NCI-H1417 (cell line): ENCODE measurements at regions not wholly inside any gene's neighbourhood (a gene's known extent, or its start where the extent isn't known, plus 50 kb on each side); places are given as distances from the start of the nearest gene placed in this dataset.
A peak's percentile ranks its signal among the peaks of the same experiment; 100 is the strongest.

ENCODE experiments used
- DNase-seq, 3 experiments: peaks; one replicate each; lab custom pipeline; 2025; lab: John Stamatoyannopoulos, UW

DNA sequence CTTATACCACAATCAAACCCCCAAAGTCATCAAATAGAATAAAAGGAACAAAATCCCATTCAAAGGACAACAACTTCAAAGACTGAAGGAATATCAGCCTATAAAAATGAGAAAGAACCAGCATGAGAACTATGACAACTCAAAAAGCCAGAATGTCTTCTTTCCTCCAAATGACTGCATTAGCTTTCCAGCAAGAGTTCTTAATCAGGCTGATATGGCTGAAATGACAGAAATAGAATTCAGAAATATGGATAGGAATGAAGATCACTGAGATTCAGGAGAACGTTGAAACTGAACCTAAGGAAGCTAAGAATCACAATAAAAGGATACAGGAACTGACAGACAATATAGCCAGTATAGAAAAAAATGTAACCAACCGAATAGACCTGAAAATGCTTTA lies 109.5 kb downstream of the SINHCAF start:
- DNase-seq: no peak

DNA sequence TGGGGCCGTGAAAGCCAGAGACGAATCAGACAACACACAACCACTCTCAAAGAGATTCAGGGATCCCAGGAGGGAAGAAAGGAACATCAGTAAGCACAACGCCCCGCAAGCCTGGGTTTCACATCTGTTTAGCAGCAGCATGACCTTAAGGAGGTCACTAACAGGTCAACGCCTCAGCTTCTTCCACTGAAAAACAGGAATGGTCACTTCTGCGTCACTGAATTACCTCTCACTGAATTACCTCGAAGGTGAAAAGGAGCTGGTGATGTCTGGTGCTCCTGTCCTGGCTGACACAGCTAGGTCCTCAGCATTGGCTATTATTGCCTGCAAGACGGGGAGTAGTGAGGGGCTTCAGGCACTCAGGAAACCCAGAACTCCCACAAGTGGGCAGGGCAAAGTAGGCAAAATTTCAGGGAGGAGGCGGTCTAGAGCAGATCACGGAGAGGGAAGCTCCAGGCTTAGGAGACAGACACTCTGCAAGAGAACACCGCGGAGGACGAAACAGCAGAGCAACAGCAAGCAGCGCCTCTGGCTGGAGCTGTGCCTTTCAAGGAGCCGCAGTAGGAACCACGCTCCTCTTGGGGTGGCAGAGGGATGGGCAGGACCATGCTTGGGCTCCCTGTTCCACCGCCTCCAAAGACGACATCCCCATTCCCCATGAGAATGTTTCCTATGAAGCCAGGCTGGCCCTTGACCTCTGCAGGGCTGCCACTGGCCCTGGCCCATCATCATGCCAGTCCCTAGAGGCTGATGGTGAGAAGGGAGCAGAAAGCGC lies 108.4 kb downstream of the SINHCAF start:
- no peak for DNase-seq

DNA sequence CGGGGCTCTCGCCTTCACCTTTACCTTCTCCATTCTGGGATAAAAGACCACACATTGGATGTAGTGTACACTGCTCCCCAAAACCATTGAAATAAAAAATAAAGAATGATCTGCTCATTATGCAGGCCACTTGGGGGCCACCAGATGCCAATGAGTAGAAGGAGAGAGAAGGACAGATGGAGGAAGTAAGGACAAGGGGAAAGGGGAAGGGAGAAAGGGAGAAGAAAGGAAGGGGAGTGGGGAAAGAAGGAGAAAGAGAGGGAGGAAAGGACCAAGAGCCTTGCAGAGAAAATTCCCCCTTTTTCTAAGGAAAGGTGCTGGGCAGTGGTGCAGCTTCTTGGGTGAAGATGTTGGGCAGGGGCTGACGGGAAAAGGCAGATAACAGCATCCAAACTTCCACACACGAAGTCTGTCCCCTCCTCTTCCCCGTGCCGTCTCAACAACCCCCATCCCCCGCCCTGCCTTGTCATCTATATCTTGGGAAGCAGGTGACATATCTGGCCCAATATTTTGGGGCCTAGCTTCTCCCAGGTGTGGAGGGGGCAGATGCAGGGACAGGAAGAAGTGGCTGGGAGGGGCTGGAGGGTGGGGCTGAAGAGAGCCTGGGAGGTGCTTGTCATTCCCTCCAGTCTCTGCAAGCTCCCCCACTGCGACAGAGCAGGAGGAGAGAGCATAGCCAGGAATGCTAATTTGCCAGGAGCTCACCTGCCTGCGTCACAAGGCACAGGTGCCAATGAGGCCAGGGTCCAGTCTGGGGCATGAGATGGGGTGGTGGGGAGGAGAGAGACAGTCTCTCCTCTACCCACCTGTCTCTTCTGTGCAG lies 107.5 kb downstream of the SINHCAF start:
- peak in 2 of 3 experiments; percentile 25 to 37 for DNase-seq

DNA sequence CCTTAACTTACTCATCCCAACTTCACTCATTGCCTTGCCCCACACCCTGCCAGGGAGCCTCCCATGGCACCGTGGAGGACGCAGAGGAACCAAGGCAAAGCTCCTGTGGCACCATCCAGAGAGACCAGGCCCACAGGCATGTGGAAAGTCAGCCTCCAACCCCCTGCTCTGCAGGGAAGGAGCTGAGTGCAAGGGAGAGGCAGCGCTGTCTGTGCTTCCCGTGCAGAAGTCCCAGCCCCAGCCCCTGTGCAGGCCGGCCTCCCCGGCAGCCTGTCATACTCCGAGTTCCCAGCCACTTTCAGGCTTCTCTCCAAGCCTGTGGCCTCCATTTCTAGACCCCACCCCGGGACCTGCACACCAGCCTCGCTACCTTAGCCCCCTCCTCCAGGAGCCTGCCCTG lies 106.4 kb downstream of the SINHCAF start:
- DNase-seq: no peak

DNA sequence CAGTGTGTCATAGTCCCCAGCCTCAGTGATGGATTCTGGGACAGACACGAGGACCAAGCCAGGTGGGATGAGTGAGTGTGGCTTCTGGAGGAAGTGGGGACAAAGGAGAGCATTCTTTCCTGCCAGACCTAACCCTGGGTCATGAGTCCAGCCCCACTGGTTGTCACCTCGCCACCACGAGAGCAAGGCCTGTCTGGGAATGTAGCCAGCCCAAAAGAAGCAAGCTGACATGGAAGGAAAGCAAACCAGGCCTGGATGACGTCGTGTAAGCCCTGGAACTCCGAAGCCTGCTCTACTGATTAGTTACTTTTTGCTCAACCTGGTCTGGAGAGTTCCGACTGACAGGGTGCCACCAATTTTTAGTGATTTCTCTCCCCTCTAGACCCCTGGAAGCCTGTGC lies 105.9 kb downstream of the SINHCAF start:
- no peak for DNase-seq

DNA sequence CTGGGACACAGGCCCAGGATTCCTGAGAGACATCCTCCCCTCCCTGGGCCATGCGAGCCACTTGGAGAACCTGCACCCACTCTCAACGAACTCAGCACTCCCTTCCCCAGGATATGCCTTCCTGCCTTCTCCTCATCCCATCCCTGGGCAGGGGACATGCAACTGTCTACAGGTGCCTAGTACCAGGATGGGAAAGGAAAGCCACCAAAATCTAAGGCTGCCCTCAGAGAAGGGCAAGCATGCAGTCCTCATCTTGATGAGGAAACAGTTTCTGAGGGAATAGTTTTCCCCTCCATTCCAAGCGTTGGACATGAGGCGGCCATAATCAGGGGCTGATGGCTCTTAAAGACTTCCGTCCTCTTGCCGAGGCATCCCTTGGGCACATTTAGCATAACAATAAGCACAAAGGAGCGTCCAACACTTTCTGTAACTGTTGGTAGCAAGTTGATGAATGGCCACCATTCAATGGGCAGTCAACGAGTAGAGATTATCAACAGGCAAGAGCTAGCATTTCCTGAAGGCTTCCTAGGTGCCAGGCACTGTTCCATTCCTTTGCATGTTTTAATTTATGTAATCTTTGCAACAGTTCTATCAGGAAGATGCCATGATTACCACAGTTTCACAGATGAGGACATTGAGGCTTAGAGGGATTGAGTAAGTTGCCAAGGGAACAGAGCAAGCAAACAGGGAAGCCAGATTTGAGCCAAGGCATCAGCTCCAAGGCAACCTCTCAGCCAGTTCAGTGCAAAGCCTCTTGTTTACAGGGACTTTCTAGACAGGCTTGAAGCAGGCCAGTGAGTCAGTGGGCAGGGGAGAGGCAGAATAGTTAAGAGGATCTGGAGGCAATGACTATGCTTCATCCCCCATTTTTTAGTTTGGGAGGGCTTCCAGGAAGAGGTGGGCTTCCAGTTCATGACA lies 105.1 kb downstream of the SINHCAF start:
- DNase-seq: peak in 1 of 3 experiments; percentile 37

DNA sequence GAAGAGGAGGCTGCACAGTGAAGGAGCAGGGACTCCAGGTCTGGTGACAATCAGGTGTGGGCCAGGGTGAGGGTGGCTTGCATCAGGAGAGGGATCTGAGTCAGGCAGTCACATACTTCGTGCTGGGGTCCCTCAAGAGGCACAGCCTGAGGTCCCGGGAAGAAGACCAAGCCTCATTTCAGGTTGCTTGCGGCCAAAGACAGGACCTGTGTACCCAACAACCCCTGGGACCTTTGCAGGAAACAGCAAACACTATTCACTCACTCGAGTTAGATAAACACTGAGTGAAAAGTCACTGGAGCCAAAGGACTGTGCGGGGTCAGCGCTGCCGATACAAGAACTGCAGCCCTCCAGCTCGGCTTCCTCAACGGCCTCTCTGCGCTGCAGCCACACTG lies 104.4 kb downstream of the SINHCAF start:
- DNase-seq: no peak

DNA sequence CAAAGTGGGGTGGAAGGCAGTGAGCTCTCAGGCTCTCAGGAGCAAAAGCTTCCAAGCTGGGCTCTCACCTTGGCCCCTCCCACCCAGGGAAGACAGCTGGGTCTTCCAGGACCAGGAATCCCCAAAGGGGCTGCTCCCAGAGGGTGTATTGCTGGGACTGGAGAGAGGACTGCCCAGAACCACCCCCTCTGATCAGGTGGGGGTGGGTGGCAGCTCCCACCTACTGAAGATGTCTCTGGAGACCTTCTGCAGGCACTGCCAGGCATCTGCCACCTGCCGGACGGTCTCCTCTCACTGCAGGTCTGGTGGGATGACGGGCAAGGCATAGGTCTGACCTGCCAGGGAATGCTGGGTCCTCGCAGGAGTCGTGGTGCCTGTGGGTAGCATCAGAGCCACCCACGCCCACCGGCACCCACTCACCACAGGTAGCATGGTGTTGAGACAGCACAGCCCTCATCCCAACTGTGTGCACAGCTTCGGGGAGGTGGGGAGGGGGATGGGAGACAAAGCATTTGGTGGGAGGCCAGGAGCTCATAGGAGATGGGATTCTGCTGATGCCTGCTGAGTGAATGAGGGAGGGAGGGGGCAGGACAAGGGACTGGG lies 103.2 kb downstream of the SINHCAF start:
- DNase-seq: peak in 1 of 3 experiments; percentile 55

DNA sequence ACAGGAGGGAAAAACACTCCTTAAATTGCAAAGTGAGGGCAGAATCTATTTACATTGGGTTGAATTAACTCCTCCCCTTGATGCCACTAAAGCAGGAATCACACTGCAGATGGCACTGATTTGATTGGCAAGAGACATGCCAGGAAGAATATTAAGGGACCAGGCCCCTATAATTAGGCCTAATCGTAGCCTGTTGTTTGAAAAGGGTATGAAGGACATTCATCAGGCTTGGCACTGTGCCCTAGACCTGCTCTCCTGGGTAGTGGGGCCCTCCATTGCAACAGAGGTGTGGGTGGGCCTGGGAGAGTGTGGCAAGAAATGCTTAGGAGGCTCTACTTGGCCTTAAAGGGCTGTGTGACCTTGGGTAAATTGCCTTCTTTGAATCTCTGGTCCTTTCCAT lies 102.3 kb downstream of the SINHCAF start:
- peak in 2 of 3 experiments; percentile 86 to 97 for DNase-seq

DNA sequence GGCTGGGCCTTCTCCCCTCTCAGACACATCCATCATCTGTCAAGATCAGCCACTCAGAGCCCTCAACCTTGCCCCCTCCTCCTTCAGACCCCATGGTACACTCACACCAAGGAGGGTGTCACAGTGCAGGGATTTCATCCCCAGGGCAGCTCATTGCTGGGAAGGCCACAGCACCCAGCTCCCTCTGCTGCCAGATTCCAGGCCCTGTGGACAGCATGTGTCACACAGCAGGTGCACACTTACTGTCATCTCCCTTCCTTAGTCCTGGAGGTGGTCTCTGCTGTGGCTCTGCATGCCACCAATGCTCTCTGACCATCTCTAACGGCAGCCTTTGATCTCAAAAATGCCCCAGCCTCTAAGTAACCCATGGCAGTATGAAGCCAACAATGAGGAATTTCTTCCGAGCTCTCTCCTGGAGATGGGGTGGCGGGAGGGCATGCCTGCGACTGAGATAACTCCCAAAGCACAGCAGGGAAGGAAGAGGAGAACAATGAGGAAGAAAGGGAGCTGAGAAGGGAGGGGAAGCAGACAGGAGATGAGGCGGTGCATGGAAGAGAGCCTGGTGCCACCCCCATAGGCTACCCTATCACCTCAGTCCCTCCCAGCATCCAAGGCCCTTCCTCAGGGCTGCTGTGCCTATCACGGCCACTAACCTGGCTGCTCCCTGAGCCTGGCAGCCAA lies 101.0 kb downstream of the SINHCAF start:
- peak in 2 of 3 experiments; percentile 32 to 71 for DNase-seq

DNA sequence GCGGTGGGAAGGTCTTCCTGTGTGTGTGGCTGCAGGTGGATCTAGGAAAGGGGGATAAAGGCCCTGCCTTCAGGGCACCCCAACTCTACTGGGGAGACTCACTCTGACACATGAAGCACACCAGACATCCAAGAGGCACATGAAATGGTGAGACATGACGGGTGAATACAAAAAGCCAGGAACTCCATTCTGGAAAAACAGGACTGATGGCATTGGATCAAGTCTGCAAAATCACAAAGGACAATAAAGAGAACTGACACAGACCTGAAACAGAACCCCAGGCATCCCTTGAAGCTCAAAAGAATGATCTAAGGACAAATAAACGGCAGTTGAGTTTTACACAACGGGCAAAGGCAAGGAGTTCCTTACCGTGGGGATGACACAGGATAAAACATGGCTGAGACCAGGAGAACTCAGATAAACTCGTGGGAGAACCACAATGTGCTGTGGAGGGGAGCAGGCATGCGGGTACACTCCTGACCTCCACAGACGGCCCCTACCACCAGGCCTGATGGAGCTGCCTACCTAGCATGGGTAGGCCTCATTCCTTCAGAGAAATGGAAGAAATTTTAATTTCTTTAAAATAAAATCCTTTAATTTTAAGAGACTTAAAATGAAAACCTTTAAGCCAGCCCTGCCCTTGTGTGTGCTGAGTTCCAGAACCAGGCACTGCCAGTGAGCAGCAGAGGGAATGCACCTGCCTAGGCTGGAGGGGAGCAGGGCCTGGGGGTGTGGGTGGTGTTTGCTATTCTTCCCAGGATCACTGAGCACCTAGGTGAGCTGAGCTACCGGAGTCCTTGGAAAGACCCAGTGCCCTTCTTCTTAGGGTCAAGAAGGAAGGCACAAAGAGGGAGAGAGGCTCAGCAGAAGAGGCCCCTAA lies 100.1 kb downstream of the SINHCAF start:
- peak in 1 of 3 experiments; percentile 36 for DNase-seq

DNA sequence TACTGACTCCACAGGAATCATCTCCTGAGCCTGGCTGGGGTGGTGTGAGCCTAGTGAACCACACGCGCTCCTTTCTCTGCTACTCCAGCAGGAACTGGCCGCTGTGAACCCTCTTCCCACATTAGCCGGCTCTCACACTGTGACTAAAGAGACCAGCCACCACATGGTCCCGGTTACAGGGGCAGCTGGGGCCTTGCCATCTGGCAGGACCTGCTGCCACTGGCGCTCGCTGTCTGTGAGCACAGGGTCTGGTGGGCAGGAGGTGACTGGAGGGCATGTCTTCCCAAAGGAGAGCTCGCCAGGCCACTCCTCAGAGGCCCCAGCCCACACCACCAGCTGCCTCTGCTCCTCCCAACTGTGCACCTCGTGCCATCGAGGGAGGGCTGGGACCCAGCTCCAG lies 99.3 kb downstream of the SINHCAF start:
- DNase-seq: no peak

DNA sequence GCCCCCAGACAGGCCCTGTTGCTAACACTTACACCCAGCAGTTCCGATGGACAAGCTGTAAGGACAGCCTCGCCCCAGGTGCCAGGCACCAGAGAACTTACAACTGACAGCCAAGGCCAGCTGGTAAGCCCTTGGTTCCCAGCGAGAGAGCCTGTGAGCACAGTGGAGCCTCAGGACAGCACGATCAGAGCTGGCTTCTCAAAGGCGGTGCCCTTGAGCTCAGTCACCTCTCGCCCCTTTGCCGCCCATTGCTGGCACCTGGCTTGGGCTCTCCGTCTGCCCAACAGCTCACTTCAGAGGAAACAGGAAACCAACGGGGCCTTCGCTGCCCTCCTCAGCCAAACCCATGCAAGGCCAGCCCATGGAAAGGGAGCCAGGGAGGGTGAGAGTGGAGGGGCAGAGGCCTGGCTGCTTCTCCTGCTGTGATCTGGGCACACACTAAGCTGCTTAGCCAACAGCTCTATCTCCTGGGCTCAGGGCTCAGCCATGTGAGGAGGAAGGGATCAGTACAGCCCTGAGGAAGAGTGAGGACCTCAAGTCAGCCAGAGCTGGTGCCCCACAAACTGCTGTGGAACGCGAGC lies 98.5 kb downstream of the SINHCAF start:
- DNase-seq: no peak

DNA sequence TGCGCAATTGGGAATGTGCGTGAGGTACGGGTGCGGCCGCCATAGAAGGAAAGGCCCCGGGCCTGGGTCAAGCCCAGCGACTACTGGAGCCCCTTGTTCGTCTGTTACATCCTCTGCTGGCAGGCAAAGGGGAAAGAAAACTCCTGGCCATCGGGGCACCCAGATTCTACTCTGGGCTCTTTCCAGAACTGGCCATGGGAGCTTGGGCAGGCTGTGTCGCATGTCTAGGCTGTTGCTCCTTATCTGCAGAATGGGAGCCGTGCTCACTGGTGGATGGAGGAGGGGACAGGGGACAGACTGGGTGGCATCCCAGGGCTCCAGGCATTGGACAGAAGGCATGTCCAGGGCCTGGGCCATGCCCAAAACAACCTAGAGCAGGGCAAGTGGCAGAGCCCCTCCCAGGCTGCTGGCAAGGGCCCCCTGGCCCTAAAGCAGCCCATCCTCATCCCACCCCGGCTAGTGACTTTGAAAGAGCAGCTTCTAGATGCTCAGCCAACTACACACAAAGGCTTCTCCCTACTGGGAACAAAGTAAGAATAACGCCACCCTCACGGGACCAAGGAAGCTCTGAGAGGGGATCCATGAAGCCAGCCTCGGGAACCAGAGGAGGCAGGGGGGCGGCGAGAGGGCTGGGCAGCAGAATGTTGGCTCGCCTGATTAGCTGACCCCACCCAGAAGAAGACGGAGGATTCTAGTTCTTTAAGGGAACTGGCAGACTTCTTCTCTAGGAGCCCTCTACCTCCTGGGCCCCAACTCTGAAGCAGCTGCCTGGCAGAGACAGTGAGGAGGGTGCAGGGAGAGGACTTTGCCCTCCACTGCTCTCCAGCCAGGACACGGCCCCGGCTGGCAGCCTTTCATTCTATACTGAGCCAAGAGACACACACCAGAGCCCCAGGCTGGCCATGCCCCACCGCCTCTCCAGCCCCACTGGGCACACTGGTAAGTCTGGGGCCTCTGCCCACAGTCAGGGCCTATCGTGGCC lies 96.8 kb downstream of the SINHCAF start:
- DNase-seq: no peak

DNA sequence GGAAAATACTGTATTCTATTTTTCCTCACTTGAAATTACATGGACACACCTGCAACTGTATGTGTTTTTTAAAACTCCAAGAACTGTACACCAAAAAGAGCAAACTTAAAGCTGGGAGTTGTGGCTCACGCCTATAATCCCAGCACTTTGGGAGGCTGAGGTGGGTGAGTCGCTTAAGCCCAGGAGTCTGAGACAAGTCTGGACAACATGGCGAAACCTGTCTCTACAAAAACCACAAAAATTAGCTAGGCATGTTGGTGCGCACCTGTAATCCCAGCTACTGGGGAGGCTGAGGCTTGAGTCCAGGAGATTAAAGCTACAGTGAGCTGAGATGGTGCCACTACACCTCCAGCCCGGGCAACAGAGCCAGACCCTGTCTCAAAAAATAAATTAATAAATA lies 95.9 kb downstream of the SINHCAF start:
- no peak for DNase-seq
